ENCODE measurements at regions not wholly inside any gene's neighbourhood (a gene's known extent, or its start where the extent isn't known, plus 50 kb on each side); places are given as distances from the start of the nearest gene placed in this dataset.

DNA sequence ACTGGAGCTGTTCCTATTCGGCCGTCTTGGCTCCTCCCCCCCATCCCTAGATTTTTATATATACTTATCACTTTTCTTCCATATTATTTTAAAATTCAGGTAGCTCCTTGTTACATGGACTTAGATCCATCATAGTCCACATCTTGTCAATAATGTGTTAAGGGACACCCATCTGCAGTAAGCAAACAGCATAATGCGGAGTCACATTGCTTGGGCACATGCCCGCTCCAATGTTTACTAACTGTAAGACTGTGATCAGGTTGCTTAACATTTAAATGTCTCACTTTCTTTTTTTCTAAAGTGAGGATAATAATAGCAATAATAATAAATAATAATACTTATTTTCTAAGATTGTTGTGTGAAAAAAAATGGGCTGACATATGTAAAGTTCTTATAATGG lies 303.2 kb upstream of the SOX14 start:
- TF ChIP-seq, protein P1, sequence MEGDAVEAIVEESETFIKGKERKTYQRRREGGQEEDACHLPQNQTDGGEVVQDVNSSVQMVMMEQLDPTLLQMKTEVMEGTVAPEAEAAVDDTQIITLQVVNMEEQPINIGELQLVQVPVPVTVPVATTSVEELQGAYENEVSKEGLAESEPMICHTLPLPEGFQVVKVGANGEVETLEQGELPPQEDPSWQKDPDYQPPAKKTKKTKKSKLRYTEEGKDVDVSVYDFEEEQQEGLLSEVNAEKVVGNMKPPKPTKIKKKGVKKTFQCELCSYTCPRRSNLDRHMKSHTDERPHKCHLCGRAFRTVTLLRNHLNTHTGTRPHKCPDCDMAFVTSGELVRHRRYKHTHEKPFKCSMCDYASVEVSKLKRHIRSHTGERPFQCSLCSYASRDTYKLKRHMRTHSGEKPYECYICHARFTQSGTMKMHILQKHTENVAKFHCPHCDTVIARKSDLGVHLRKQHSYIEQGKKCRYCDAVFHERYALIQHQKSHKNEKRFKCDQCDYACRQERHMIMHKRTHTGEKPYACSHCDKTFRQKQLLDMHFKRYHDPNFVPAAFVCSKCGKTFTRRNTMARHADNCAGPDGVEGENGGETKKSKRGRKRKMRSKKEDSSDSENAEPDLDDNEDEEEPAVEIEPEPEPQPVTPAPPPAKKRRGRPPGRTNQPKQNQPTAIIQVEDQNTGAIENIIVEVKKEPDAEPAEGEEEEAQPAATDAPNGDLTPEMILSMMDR (IDR thresholded peaks at IDR 0.05): no peak
- TF ChIP-seq EP300 (IDR thresholded peaks at IDR 0.05) (no peak), POLR2AphosphoS5 (IDR thresholded peaks at IDR 0.05) (no peak), POLR2A (IDR thresholded peaks at IDR 0.05) (no peak)

All from upper lobe of left lung (tissue), 4 donors.